ENCODE measurements at regions not wholly inside any gene's neighbourhood (a gene's known extent, or its start where the extent isn't known, plus 50 kb on each side); places are given as distances from the start of the nearest gene placed in this dataset.

DNA sequence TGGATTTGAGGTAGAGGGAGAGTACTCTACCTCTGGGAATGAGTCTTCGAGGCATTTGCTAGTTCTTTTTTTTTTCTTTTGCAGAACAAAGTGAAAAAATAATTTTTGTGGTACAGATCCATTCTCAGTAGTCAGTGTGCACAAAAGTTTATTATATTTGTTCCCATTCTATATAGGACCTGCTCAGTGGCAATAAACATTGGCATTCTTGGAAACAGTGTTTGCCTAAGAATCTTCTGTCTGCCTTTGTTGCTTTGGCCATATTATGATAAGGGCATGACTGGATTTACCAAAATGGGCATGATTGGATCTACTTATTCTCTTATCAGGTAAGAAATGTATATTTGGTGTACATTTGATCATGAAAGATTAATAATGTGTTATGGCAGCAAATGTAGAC lies 583.3 kb downstream of the PLCL1 start:
- TF ChIP-seq CTCF (IDR thresholded peaks at IDR 0.05) = no peak
- Mint-ChIP-seq H3K4me3 (ENCODE audit: unreplicated experiment) (no peak overlapping the region), H3K4me1 (ENCODE audit: unreplicated experiment) (no peaks in the 10 kb centered on the region), H3K9me3 (ENCODE audit: unreplicated experiment) (no peaks in the 10 kb centered on the region), H3K27ac (ENCODE audit: unreplicated experiment) (no peak overlapping the region), H3K36me3 (ENCODE audit: unreplicated experiment) (no peaks in the 10 kb centered on the region), H3K27me3 (ENCODE audit: unreplicated experiment) (no peaks in the 10 kb centered on the region)
- DNase-seq (ENCODE audit: extremely low spot score, unreplicated experiment) = no peak

DNA sequence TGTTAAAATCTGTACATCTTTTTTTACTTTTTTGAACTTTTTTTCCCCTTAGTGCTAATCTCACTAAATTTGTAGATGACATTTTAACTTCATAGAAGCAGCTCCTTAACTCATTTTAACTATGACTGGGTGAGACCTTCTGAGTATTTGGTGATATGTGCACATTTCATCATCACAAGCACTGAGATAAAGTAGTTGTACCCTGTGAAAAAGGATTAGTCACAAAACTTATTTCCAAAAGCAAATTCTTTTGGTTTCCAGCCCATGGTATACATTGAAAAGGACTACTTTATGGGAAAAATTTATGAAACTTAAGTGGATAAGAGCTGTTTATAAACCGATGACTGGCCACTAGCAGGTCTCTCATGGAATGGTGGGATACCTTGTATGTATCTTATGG lies 581.5 kb downstream of the PLCL1 start:
- no peaks in the 10 kb centered on the region for H3K27me3 Mint-ChIP-seq (ENCODE audit: unreplicated experiment)
- H3K36me3 Mint-ChIP-seq (ENCODE audit: unreplicated experiment) = no peaks in the 10 kb centered on the region
- no peaks in the 10 kb centered on the region for H3K4me1 Mint-ChIP-seq (ENCODE audit: unreplicated experiment)
- no peak for DNase-seq (ENCODE audit: extremely low spot score, unreplicated experiment)
- H3K9me3 Mint-ChIP-seq (ENCODE audit: unreplicated experiment) = no peaks in the 10 kb centered on the region
- no peak overlapping the region for H3K4me3 Mint-ChIP-seq (ENCODE audit: unreplicated experiment)
- TF ChIP-seq CTCF (IDR thresholded peaks at IDR 0.05) = no peak
- H3K27ac Mint-ChIP-seq (ENCODE audit: unreplicated experiment) = no peak overlapping the region

DNA sequence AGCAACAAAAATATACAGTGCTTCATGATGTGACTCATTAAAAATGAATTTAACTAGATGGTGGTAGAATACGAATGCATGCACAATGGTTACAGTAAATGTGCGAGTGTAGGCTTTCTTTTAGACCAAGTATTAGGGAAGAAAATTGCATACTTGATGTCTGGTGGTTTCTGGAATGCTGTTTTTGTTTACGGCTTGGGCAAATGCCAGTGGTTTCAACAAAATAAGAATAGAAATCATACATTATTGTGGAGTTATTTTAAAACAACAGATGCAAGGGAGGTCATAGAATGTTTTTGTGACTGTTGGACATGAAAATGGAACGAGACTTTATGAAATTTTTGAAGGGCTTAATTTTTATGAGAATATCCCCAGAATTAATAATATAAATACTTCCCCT lies 580.9 kb downstream of the PLCL1 start:
- Mint-ChIP-seq H3K9me3 (ENCODE audit: unreplicated experiment) (no peaks in the 10 kb centered on the region), H3K27me3 (ENCODE audit: unreplicated experiment) (no peaks in the 10 kb centered on the region), H3K27ac (ENCODE audit: unreplicated experiment) (no peak overlapping the region), H3K4me1 (ENCODE audit: unreplicated experiment) (no peaks in the 10 kb centered on the region), H3K36me3 (ENCODE audit: unreplicated experiment) (no peaks in the 10 kb centered on the region), H3K4me3 (ENCODE audit: unreplicated experiment) (no peak overlapping the region)
- no peak for TF ChIP-seq CTCF (IDR thresholded peaks at IDR 0.05)
- no peak for DNase-seq (ENCODE audit: extremely low spot score, unreplicated experiment)

DNA sequence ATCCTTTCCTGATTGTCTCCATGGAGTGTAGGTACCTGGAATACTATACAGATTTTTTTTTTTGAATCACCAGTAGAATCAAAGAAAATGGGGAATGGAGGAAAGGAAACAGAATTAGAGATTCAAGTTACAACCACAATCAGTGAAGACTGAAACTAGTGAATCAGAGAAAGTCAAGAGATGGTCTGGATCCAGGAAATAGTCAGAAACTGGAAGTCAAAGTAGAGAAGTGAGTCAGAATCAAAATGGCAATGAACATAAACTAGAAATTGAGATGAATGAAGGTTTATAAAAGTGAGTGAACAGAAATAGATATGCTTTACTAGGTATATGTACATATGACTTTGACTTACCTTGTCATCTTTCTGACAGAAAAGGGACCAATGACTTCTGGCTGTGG lies 579.0 kb downstream of the PLCL1 start:
- no peaks in the 10 kb centered on the region for H3K36me3 Mint-ChIP-seq (ENCODE audit: unreplicated experiment)
- no peak for DNase-seq (ENCODE audit: extremely low spot score, unreplicated experiment)
- no peaks in the 10 kb centered on the region for H3K9me3 Mint-ChIP-seq (ENCODE audit: unreplicated experiment)
- no peak overlapping the region for H3K27ac Mint-ChIP-seq (ENCODE audit: unreplicated experiment)
- H3K27me3 Mint-ChIP-seq (ENCODE audit: unreplicated experiment) = no peaks in the 10 kb centered on the region
- no peak for TF ChIP-seq CTCF (IDR thresholded peaks at IDR 0.05)
- no peaks in the 10 kb centered on the region for H3K4me1 Mint-ChIP-seq (ENCODE audit: unreplicated experiment)
- H3K4me3 Mint-ChIP-seq (ENCODE audit: unreplicated experiment) = no peak overlapping the region

DNA sequence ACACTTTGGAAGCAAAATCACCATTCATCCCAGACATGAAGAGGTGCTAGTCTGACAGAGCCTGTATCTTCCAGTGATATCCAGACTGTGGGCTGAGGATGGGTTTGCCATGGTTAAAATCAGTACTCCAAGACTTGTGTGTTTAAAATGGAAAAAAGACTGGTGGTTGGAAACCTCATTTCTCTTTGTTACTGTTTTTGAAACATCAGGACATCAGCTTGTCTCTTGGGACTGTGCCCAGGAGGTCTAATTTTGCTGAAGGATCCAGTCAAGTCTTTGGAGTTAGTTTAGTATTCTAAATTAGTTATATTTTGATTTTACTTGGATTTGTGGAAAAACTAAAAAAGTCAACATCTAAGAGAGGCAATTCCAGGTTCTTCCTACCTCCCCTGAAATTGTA lies 578.4 kb downstream of the PLCL1 start:
- no peaks in the 10 kb centered on the region for H3K36me3 Mint-ChIP-seq (ENCODE audit: unreplicated experiment)
- no peaks in the 10 kb centered on the region for H3K4me1 Mint-ChIP-seq (ENCODE audit: unreplicated experiment)
- H3K4me3 Mint-ChIP-seq (ENCODE audit: unreplicated experiment) = no peak overlapping the region
- H3K27me3 Mint-ChIP-seq (ENCODE audit: unreplicated experiment) = no peaks in the 10 kb centered on the region
- no peak for TF ChIP-seq CTCF (IDR thresholded peaks at IDR 0.05)
- DNase-seq (ENCODE audit: extremely low spot score, unreplicated experiment) = no peak
- H3K27ac Mint-ChIP-seq (ENCODE audit: unreplicated experiment) = no peak overlapping the region
- H3K9me3 Mint-ChIP-seq (ENCODE audit: unreplicated experiment) = no peaks in the 10 kb centered on the region

All from osteocyte (in vitro differentiated cells).